ENCODE measurements at regions not wholly inside any gene's neighbourhood (a gene's known extent, or its start where the extent isn't known, plus 50 kb on each side); places are given as distances from the start of the nearest gene placed in this dataset.
A peak's percentile ranks its signal among the peaks of the same experiment; 100 is the strongest.

- DNase-seq (ENCODE audit: low spot score): peak; percentile 92
These were observed 83.4 kb downstream of the FAM43A start for GRCh38 chr3:194769020-194769643.

GRCh38 chr3:194772241-194773000 lies 86.7 kb downstream of the FAM43A start:
- DNase-seq (ENCODE audit: low spot score): peak; percentile 23

GRCh38 chr3:194773216-194773615 lies 87.5 kb downstream of the FAM43A start:
- DNase-seq (ENCODE audit: low spot score): peak; percentile 57

- DNase-seq (ENCODE audit: low spot score): no peak
These were observed 88.2 kb downstream of the FAM43A start for GRCh38 chr3:194773771-194774455.

- DNase-seq (ENCODE audit: low spot score): peak; percentile 28
These were observed 89.6 kb downstream of the FAM43A start for GRCh38 chr3:194775266-194775665.

GRCh38 chr3:194775731-194776130 lies 90.0 kb downstream of the FAM43A start:
- no peak for DNase-seq (ENCODE audit: low spot score)

- peak; percentile 22 for DNase-seq (ENCODE audit: low spot score)
These were observed 92.0 kb downstream of the FAM43A start for GRCh38 chr3:194777729-194778128.

DNA sequence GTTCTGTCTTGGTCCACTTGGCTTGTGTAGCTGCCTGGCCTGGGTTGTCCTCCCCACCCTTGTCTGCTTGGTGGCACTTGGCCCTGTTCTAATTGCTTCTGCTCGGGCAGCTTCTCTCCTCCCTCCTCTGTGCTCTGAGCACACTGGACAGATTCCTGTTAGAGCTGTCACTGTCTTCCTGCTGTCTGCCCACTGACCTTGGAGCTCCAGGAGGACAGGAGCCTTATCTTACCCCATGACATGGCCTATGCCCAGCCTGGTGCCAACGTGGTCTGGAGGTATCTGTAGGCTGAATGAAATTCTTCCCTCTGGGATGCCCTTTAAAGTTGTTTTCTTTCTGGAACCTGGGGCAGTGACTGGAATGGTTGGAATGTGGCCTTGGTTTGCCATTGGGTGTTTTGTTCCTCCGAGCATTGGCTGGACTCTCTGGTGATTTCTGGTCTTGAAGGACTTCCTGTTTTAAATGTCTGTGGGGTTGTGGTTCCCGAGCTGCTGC lies 94.1 kb downstream of the FAM43A start:
- no peak for DNase-seq (ENCODE audit: low spot score)

DNA sequence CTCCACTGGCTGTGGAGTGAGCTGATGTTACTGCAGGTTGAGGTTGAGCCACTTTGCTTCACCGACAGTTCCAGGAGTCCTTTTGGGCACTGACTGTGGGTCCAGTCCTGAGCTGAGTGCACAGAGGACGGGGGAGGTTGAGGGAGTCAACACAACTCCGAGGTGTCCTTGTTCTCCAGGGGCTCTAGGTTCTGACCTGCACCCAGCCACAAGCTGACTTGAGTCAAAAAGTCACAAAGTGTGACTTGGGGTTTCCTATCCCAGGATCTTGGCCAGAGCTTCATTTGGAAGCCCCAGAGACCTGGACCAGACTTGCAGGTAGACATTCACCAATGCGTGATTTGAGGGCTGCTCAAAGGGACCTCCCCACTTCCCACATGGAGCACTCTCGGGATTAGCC lies 95.0 kb downstream of the FAM43A start:
- no peak for DNase-seq (ENCODE audit: low spot score)

- DNase-seq (ENCODE audit: low spot score): no peak
These were observed 95.9 kb downstream of the FAM43A start for GRCh38 chr3:194781617-194782016.

DNA sequence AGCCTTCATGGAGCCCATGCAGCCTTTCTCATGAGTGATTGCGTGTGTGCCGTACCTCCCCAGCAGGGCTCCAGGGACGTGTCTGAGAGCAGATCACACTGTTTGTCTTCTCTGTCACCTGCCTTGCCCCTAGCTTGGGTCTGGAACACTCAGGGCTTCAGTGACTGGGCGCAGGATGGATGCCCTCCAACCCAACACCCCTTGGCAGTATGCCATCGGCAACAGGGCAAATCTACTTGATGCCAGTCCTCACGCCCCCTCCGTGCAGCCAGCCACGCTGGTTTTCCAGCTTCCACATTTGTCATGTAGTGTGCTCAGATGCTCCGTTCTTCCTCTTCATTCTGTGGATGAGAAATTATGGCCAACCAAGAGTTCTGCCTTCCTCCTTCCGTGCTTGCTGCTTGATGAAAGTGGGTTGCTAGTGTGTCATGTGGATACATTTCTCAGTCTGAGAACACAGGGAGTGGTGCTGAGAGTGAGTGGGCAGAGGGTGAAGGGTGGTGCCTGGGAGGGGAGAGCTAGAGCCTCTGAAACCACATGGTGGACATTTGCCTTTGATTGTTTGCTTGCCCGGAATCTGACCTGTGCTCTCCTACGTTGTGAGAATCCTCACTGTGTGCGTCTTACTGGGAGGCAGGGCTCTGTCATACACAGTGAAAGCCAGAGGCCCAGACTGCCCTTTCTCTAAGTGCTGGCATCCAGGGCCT lies 97.2 kb downstream of the FAM43A start:
- DNase-seq (ENCODE audit: low spot score): no peak

DNA sequence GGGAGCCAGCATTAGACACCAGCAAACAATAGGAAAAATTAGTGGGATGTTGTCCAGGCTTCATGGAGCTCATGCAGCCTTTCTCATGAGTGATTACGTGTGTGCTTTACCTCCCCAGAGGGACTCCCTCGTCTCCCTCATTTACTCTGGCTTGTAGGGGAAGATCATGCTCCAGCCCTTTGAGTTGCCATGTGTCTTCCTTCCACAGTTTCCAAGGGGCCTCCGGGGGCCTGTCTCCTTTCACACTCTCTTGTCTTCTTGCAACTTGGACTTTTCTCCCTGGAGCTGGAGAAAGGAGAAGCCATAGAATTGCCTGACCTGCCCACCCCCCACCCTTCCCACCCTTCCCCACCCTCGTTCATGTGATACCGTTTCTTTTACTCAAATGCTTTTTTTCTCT lies 98.7 kb downstream of the FAM43A start:
- no peak for DNase-seq (ENCODE audit: low spot score)

DNA sequence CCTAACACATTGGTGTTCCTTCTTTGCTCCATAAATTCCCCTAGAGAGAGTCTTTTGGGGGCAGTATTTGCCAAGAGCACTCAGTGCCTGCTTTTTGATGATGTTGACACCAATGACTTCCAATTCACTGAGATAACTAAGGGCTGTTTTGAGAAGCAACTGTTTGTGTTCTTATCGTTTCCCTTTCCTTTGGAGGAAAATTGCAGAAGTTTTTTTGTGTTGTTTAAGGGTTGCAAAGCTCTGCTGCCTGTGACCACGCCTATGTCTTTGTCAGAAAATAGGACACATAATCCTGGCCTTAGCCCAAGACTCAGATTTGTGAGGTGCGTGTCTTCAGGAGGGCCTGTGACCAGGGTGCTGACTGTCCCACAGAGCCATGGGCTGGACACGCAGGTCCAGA lies 99.6 kb downstream of the FAM43A start:
- peak; percentile 34 for DNase-seq (ENCODE audit: low spot score)

DNA sequence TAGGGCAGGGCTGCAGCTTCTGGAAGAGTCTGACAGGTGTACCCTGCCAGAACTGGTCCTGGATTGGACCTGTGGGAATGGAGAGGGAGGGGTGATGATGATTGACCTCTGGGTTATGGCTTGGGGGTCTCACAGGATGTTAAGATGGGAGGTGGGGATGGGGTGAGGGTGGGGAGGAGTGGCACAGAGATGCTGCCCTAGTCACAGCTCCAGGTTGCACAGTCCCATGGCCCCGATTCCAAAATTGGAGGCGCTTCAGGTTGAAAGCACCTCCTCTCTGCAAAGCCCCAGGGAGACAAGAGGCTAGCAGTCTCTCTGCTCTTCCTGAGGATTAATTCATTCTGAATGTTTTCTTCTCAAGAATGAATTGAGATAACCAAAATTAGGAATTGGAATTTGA lies 101.4 kb downstream of the FAM43A start:
- DNase-seq (ENCODE audit: low spot score): peak; percentile 25

GRCh38 chr3:194787650-194788049 lies 102.0 kb downstream of the FAM43A start:
- peak; percentile 28 for DNase-seq (ENCODE audit: low spot score)

DNA sequence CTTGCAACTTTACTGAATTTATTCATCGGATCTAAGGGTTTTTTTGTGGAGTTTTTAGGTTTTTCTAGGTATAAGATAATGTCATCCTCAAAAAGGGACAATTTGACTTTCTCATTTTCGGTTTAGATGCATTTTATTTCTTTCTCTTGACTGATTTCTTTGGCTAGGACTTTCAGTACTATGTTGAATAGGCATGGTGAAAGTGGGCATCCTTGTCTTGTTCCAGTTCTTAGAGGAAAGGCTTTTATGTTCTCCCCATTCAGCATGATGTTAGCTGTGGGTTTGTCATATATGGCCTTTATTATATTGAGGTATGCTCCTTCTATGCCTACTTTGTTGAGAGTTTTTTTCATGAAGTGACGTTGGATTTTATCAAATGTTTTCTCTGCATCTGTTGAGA lies 106.7 kb downstream of the FAM43A start:
- DNase-seq (ENCODE audit: low spot score): no peak

GRCh38 chr3:194797555-194798250 lies 112.0 kb downstream of the FAM43A start:
- no peak for DNase-seq (ENCODE audit: low spot score)

DNA sequence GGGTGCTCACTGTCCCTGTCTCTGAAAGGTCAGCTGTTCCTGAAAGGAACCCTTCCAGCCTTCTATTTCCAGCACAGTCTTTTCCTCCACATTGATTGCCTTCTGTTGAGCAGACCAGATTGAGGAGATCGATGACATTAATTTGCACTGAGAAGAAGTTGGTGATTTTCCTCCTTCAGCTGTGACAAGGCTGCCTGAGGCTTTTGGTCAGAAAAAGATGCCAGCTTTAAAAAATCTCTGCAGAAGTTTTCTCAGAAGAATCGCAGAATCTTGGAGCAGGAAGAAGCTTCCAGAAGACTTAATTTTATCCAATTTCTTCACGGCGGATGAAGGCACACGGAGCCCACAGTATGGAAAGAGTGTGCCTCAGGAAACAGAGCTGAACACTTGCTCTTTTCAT lies 112.8 kb downstream of the FAM43A start:
- DNase-seq (ENCODE audit: low spot score): no peak

GRCh38 chr3:194800002-194800401 lies 114.3 kb downstream of the FAM43A start:
- no peak for DNase-seq (ENCODE audit: low spot score)

GRCh38 chr3:194801461-194802432 lies 116.1 kb downstream of the FAM43A start:
- DNase-seq (ENCODE audit: low spot score): peak; percentile 60
